HG03103 (cell line): ENCODE measurements at regions not wholly inside any gene's neighbourhood (a gene's known extent, or its start where the extent isn't known, plus 50 kb on each side); places are given as distances from the start of the nearest gene placed in this dataset.

Source experiments
- ATAC-seq: cut with Tn5 transposase; IDR thresholded peaks from one replicate; pipeline ENCODE4 v1.9.1; 2021; ENCODE audit warnings: low read depth; ENCODE audit not compliant: unreplicated experiment

DNA sequence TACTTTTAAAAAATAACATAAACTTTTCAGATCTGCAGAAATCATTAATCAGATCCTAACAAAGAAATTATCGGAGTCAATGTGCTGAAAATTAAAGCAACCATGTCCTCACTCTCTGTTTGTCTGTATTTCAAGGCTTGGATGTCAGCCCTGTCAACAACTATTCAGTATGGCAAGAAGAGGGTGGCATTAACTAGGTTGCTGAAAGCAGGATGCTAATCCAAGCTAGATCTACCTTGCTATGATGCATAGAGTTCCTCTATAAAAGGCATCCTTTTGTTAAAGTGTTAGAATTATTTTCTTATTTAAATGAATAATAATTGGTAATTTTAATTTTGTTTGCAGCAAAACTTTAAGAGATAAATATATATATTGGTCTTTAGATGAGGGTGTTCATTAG lies 800.8 kb downstream of the CDH11 start:
- ATAC-seq: no peak

DNA sequence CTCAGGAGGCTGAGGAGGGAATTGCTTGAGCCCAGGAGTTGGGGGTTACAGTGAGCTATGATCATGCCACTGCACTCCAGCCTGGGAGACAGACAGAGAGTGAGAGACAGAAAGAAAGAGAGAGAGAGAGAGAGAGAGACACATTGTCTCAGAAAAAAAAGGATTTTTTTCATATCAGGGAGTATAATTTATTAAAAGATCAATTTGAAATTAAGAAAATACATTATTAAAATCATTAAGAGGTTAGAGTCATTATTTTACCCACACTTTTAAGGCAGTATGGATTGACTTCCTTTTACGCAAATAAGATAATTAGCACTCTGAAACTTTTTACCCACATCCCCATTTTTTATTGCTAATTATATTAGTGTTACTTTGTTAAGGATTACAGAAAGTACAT lies 804.3 kb downstream of the CDH11 start:
- ATAC-seq: no peak

DNA sequence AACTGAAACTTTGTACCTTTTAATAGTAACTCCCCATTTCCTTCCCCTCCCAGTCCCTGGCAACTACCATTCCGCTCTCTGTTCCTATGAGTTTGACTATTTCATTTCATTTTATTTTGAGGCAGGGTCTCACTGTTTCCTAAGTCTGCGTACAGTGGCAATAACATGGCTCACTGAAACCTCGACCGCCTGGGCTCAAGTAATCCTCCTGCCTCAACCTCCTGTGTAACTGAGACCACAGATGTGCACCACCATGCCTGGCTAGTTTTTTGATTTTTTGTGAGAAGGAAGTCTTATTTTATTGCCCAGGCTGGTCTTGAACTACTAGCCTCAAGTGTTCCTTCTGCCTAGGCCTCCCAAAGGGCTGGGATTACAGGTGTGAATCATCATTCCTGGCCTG lies 808.1 kb downstream of the CDH11 start:
- no peak for ATAC-seq

DNA sequence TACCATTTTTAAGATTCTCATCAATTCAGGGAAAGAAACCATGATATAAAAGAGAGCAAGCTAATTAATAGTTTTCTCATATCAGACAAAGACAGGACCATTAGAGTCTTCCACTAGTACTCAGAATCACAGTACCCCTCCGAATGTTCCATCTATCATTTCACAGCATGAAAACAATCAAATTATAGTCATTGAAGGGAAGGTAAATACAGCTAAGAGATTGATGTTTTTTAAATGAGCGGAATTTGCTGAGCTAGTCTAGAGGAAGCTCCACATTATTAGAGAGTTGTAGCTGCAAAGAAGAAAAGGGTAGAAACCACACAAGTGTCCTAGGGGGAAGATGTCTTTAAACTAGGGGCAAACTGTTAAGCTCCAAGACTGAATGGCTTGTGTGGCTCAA lies 808.9 kb downstream of the CDH11 start:
- no peak for ATAC-seq

DNA sequence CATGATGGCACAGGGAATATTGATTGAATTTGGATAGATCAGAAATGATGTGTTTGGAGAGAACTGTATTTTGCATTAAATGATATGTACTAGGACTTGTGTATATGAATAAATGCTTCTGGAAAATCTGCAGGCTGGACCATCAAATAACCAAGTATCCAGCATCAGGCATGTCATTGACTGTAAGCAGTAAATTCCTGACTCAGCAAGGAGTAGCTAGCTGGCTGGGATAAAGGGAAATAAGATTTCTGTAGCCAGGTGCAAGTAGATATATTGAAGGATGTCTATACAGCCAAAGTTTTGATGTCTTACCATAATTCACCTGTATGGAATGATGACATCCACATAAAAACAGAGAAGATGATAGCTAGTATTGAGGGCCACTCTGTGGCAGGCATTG lies 809.6 kb downstream of the CDH11 start:
- ATAC-seq: no peak

DNA sequence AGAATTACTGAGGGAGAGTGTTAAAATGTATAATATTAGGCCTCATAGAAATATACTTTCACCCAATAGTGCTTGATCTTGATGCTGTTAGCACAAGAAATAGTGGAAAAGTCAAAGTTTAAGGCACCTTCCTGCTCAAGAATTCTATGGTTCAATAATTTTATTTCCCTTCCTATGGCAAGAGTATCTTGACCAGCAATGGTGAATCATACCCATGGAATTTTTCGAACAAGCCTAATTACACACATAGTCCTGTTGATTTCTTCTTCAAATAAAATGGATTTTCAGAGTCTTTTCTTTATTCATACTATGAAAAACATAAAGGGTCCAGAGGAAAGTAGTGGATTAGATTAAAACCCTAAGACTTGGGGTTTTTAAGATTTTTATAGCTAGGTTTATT lies 810.6 kb downstream of the CDH11 start:
- ATAC-seq: no peak

DNA sequence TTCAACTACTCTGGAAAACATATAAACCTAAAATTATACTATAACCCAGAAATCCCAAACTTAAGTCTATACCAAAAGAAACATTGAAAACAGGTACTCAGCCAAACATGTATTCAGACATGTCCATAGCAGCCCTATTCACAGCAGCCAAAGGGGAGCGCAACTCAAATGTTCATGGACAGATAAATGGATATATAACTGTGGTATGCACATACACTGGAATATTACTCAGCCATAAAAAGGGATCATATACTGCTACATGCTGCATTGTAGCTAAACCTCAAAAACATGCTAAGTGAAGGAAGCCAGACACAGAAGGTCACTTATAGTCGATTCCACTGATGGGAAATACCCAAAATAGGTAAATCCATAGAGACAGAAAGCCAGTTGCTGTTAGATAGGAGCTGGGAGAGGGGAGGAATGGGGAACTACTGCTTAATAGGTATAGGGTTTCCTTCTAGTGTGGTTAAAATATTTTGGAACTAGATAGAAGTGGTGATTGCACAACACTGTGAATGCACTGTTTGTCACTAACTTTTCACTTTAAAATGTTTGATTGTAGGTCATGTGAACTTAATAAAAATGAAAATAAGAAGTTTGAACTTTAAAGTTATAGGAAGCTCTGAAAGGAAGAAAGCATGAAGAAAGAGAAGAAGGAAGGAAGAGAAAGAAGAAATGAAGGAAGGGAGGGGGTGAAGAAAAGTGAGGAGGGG lies 812.3 kb downstream of the CDH11 start:
- ATAC-seq: no peak

DNA sequence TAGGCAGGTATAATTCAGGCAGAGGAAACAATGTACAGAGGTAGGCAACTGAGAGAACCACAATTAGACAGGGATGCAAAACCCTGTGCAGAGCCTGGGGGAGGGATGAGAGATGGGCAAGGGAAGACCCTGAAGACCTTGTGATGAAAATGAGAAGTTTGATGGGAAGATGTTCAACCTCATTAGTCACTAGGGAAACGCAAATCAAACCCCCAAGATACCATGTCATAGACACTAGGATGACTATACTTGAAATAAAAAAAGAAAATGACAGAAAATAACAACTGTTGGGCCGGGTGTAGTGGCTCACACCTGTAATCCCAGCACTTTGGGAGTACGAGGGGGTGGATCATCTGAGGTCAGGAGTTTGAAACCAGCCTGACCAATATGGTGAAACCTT lies 813.1 kb downstream of the CDH11 start:
- no peak for ATAC-seq

DNA sequence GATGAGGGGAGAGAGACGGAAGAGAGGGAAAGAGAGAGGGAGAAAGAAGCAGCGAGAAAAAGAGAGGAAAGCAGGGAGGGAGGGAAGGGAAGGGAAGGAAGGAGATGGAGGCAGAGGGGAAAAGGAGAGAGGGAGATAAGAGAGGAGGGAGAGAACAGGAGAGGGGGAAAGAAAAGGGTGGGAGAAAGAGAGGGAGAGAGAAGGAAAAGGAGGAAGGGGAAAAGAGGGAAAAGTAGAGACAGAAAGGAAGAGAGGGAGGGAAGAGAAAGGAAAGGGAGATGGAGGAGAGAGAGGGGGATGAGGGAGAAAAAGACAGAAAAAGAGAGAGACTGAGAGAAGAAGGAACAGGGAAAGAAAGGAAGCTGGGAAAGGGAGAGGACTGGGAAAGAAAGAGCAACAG lies 814.4 kb downstream of the CDH11 start:
- no peak for ATAC-seq

DNA sequence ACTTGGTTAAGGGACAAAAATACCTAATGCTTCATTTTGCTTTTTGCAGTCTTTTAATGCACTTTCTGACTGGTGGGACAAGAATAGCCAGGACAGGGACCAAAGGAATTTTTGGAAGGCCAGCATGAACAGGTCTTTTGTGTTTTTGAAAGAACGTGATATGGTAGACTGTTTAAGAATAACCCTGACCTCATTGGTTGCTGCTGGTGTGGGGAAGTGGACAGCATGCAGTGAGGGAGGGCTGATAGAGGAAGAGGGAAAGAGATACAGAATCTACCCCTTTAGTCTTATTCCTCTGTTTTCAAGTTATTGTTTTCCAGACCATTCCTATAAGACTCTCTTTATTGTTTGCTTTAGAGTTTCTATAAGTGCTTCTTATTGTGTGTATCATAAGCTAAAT lies 816.2 kb downstream of the CDH11 start:
- no peak for ATAC-seq

DNA sequence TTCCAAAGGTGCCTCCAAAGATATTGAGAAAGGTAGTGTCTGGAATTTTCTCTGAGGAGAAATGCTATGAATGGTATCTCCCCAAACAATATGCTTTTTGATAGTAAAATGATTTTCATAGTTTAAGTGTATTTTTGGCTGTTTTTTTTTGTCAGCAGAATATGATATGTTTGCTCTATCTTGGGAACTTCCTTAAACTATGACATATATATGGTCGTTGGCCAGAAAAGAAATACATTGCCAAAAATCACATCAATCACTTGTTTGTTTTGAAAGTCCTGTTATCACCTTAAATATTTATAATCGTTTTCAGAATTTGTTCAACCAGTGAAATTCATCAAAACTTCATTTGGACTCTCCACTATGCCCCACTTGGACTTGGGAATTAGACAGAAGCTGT lies 816.9 kb downstream of the CDH11 start:
- ATAC-seq: no peak

DNA sequence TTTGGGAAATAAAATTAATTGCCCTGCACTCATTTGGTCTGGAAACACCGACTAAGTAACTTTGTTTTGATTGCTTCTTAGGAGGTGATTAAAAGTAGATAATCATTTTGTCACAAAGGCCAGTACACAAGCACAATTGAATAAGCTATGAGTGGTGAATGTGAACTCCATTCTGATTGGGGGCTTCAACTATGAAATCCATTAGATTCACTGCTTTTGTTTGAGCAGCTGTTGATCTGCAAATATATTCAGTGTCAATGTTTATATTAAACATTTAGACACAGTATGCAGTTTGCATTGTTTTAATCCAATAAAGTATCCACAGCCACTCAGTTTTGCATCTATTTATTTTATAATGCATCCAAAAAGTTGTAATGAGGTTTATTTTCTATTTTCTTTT lies 817.5 kb downstream of the CDH11 start:
- ATAC-seq: no peak

DNA sequence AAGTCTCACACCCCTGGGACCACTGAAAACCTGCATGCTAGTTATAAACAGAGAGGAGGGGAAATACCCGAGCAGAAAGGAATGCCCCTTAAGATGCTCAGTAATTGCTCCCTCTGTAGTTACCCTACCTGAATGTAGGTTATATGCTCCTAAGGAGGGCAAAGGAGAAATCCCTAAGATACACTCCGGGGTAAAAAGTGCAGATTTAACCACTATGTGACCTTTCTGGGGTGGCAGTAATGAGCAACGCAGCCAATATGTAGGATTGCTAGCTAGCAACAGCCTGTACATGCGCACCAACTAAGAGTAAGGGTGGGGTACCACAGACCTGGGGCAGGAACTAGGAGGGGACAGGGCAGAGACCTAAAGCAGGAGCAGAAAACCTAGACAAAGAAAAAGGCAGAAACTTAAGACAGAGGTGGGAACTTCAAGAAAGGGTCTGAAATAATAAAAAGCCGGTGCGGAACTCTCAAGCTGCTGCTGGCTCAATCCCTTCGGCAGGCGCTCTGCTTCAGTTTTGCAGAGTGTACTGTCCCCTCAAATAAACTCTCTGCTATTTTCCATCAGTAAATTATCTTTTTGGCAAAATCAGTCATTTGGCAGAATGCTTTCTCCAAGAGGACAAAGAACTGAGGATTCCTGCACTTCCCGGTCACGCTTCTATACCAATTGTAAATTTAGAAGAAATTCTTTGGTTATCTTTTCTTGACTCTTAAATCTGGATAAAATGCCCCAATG lies 823.8 kb downstream of the CDH11 start:
- no peak for ATAC-seq

DNA sequence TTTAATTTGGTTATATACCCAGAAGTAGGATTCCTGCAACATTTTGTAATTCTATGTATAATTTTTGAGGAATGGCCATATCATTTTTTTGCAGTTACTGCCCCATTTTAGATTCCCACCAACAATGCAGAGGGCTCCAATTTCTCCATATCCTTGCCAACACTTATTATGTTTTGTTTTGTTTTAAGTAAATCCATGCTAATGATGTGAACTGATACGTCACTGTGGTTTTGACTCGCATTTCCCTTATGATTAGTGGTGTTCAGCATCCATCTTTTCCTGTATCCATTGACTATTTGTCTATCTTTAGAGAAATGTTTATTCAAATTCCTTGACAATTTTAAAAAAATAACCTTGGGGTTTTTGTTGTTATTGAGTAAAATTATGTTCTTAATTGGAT lies 826.4 kb downstream of the CDH11 start:
- no peak for ATAC-seq

DNA sequence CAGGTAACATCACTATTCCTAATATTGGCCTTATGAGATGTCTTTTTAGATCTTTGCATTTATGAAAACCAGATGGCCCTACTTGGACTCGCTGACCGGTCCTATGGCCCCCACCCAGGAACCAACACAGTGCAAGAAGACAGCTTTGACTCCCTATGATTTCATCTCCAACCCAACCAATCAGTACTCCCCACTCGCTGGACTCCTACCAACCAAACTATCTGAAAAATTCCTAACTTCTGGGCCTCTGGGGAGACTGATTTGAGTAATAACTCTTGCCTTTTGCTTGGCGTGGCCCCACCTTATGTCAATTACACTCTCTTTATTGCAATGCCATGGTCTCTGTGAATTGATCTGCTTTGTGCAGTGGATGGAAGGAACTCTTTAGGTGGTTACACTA lies 828.9 kb downstream of the CDH11 start:
- no peak for ATAC-seq

DNA sequence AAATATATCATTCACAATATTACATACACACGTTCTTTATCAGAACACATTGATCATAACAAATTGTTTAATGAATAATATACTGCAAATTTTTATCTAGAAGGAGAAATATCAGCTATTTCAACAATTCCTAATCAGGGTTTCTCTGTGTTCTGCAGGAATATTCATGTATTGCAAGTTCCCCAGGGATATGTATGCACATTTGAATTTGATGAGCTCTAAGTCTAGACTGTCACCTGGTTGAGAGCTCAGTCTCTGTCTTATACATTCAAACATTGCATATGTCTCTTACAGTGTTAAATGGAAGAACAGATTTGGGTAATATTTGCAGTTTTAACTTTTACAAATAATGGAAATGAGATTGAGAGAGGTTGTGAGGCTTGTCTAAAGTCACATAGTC lies 829.7 kb downstream of the CDH11 start:
- ATAC-seq: no peak

DNA sequence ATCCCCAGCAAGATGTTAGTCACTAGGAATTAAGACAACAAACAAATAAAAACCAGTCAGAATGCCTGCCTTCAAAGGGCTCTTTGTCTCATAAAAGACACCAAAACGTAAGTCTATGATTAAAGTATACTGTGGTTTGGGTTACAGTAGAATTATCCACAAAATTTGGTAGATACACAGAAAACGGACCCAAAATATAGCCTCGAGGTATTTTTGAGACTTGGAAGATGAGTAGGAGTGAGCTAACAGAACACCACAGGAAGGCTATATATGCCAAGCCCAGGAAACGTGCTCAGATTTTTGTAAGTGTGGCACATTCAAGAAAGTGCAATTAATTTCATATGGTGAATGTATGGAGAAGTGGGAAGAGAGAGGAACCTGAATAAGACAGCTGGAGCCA lies 831.4 kb downstream of the CDH11 start:
- ATAC-seq: no peak

DNA sequence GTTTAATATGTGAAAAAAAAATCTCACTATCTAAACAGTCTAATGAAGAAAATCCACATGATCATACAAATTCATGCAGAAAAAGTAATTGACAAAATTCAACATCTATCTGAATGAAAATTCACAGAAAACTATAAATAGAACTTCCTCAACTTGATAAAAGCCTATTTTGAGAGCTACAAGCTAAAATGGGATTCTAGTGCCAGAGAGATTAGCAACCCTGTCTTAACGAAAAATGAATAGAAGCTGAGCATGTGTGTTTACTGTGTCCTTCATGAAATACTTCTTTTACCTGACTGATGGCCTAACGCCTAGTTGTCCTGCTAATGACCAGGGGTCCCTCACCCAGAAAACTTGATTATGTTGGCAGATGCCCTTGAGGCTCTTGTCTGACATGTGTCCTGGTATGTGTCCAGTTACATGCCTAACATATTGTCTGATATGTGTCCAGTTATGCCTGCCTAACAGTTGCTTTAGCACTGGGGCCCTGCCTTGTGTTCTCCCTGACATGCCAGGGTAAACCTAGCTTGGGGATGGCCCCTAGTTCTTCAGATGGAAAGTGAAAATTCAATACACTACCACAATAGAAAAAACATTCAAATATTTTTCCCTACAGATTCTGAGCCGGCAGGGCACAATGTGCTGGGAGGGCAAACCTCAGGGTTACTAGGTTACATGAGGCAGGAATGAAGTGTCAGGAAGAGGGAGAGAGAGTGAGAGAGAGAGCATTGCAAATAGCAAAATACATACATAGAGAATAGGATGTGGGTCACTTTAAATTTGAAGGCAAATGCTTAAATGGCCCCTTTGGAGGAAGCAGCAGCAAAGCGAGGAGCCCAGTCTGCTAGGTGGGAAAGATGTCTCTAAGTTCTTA lies 834.0 kb downstream of the CDH11 start:
- no peak for ATAC-seq

DNA sequence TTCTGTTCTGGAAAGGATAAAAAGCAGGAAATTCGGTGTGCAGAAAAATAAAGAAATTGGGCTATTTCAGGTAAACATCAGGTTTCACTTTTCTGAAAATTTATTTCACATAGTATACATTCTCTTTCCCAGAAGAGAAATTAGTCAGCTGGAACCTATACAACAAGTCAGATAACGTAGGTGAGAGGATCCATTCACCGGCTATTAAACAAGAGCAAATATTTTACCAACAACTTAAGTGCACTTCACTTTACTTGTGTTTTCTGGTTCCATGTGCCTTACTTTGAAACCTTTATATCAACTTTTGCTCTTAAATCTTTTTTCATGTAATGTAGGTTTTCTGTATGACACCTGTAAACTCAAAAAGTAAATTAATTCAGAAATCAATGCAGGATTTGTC lies 839.7 kb downstream of the CDH11 start:
- no peak for ATAC-seq

DNA sequence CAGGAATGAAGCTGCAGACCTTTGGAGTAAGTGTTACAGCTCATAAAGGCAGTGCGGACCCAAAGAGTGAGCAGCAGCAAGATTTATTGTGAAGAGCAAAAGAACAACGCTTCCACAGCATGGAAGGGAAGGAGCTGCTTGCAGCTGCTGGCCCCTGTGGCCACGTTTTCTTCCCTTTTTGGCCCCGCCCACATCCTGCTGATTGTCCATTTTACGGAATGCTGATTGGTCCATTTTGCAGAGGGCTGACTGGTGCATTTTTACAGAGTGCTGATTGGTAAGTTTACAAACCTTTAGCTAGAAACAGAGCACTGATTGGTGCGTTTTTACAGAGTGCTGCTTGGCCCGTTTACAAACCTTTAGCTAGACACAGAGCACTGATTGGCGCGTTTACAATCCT lies 841.5 kb downstream of the CDH11 start:
- no peak for ATAC-seq

DNA sequence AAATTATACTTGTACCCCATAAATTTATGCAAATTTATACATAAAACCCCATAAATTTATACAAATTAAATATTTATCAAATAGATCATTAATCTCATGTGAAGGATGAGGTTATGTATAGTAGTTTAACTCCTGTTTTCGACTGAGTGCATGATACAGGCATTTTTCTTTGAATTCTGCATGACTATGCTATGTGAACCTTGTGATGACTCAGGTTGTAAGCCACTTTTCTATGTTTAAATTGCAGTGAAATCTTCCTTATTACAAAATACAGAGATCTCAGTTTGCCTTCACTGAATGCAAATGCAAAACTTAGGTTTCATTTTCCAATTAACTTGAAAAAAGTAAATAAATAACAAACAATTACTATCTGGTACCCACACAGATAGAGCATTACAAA lies 843.7 kb downstream of the CDH11 start:
- no peak for ATAC-seq

DNA sequence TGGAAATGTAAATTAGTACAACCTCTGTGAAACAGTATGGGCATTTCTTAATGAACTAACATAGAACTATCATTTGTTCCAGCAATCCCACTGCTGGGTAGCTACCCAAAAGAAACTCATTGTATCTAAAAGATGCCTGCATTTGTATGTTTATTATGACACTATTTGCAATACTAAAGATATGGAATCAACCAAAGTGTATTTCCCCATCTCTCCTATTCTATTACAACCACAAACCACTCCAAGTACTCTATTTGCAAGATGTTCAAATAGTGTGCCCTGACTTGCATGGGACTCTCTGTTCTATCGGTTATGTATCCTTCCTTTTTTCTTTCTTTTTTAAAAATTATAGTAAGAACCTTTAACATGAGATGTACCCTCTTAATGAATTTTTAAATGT lies 845.2 kb downstream of the CDH11 start:
- no peak for ATAC-seq
